Muscle layer of colon (tissue), 2 donors: ENCODE measurements at regions not wholly inside any gene's neighbourhood (a gene's known extent, or its start where the extent isn't known, plus 50 kb on each side); places are given as distances from the start of the nearest gene placed in this dataset.

Source experiments
- H3K27ac ChIP-seq: one replicate; pipeline ENCODE4 v1.7.0; 2013; ENCODE audit warnings: low read depth, mild to moderate bottlenecking, low read length, moderate library complexity
- H3K27me3 ChIP-seq, 2 donors: one replicate each; pipeline ENCODE4 v1.7.0; 2013; ENCODE audit warnings: low read length in 2 of 2, mild to moderate bottlenecking in 2 of 2; ENCODE audit not compliant: insufficient read depth in 2 of 2, control insufficient read depth in 1 of 2
- H3K36me3 ChIP-seq: one replicate; pipeline ENCODE4 v1.7.0; 2013; ENCODE audit warnings: mild to moderate bottlenecking, low read length; ENCODE audit not compliant: insufficient read depth
- H3K4me1 ChIP-seq: one replicate; pipeline ENCODE4 v1.7.0; 2013; ENCODE audit warnings: mild to moderate bottlenecking, low read length; ENCODE audit not compliant: insufficient read depth
- H3K4me3 ChIP-seq, 2 donors: one replicate each; pipeline ENCODE4 v1.7.0; 2013; ENCODE audit warnings: low read length in 2 of 2, low read depth in 1 of 2, mild to moderate bottlenecking in 1 of 2, moderate library complexity in 1 of 2
- H3K9ac ChIP-seq: one replicate; pipeline ENCODE4 v1.7.0; 2013; ENCODE audit warnings: low read length
- H3K9me3 ChIP-seq: one replicate; pipeline ENCODE4 v1.7.0; 2013; ENCODE audit warnings: mild to moderate bottlenecking, low read length
- donor health status: abdominal sarcoma.
- donor health status: Adenocarcinoma of cecum.

DNA sequence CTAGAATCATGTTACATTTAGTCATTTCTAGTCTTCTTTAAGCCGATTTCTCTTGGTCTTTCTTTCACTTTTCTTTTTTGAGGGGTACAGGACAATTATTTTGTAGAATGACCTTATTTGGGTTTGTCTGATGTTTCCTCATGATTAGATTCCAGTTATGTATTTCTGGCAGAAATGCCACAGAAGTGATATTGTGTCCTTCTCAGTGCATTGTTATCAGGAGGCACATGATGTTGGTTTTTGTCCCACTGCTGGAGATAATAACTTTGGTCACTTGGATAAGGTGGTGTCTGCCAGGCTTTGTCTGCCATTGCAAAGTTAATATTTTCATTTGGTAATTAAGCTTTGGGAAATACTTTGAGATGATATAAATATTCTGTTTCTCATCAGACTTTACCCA is 100.3 kb downstream of the RRM1 start:
- H3K9ac ChIP-seq: no peak overlapping the region
- no peaks in the 10 kb centered on the region for H3K9me3 ChIP-seq
- H3K36me3 ChIP-seq: no peaks in the 10 kb centered on the region

DNA sequence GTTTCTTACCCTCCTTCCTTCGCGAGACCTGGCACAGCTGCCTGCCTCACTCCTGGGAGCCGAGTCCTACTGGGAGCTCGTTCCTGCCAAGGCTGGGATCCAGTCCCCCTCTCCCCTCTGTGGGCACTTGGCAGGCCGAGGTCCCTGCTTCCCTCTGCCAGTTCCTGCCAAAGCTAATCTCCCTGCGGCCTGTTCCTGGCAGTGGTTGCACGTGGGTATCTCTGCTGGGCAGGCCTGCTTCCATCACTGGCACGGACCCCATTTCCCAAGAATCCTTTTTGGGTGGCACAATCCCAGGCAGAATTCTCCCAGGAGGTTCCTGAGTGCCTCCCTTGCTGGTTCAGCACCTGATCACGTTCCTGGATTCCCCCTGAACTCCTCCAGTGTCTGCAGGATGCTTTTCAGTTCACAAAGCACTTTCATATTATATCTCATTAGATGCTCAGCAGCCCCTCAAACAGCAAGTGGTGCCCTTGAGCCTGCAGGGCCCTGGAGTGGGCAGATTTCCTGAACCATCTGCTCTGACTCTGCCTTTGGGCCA is 96.5 kb downstream of the RRM1 start:
- peak overlapping the region; percentile 14 for H3K27ac ChIP-seq
- no peaks in the 10 kb centered on the region for H3K27me3 ChIP-seq
- H3K9ac ChIP-seq: no peak overlapping the region
- no peaks in the 10 kb centered on the region for H3K36me3 ChIP-seq
- no peak overlapping the region for H3K4me3 ChIP-seq
- no peaks in the 10 kb centered on the region for H3K9me3 ChIP-seq
- peaks cover 17% of the 10 kb centered on the region for H3K4me1 ChIP-seq

More for the DNA sequence above, 100.3 kb downstream of the RRM1 start:
- Histone ChIP-seq H3K27ac (no peak overlapping the region), H3K4me1 (peaks cover 7% of the 10 kb centered on the region), H3K27me3 (no peaks in the 10 kb centered on the region), H3K4me3 (no peak overlapping the region)

DNA sequence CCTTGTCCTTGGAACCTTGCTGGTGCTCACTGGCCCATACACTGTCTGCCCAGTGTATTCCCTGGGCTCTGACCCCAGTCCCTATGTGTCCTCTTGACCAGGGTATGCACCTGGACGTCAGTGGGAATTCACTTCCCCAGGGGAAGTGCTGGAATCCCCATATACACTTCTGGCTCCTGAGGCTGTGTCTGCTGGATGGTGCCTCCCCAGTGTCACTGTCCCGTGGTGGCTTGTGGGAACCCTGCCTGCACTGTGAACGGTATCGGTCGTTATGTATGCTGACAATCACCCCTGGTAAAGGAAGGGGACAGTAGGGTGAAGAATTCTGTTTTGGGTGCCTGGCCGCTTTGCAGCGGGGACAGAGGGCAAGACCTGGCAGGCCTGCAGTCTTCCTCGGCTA is 95.9 kb downstream of the RRM1 start:
- Histone ChIP-seq H3K36me3 (no peaks in the 10 kb centered on the region), H3K9ac (no peak overlapping the region), H3K9me3 (no peaks in the 10 kb centered on the region), H3K27me3 (no peaks in the 10 kb centered on the region), H3K4me1 (peaks cover 17% of the 10 kb centered on the region), H3K4me3 (no peak overlapping the region), H3K27ac (peak overlapping the region; percentile 45)

DNA sequence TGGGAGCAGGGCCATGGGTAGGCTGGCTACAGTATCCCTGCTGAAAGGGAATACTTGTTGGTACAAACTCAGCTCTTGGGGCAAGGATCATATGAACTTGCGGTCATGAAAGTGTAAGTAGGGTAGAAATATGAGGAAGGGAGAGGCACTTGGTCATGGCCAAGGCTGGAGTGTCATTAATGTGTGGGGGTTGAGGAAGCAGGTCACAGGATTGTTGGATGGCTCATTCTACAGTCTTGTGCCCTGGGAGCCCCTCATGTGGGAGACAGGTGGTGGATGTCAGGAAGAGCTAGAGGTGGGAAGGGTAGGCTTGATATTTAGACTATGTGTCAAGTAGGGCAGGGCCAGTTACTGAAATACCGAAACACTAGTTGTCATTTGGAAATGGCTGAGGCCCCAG is 95.5 kb downstream of the RRM1 start:
- Histone ChIP-seq H3K4me3 (no peak overlapping the region), H3K9me3 (no peaks in the 10 kb centered on the region), H3K36me3 (no peaks in the 10 kb centered on the region), H3K9ac (no peak overlapping the region), H3K27me3 (no peaks in the 10 kb centered on the region), H3K4me1 (peaks cover 17% of the 10 kb centered on the region), H3K27ac (no peak overlapping the region)
